ENCODE measurements at regions not wholly inside any gene's neighbourhood (a gene's known extent, or its start where the extent isn't known, plus 50 kb on each side); places are given as distances from the start of the nearest gene placed in this dataset.

DNA sequence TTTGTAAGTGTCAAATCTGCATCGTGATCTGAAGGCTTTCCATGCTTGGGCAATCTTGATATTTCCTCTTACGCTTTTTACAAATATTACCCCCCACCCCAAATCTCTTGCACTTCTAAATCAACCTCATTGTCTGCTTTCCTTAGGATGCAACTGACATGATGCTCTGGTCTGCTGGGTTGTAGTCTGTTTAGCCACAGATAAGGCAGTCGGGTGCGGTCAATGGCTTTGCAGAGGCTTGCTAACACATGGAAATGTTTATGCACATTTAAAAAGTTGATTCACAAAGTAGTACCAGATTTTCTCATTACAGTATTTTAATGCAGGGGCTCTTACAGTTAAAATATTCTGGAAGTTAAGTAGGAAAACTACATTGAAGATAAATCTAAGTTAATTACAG lies 172.5 kb downstream of the BAMBI start:
- Histone ChIP-seq H3K4me3 (no peak overlapping the region), H4K20me1 (ENCODE audit: control insufficient read depth, insufficient read depth) (no peaks in the 10 kb centered on the region), H3K79me2 (ENCODE audit: control insufficient read depth, insufficient read depth, low read length) (no peaks in the 10 kb centered on the region), H3K4me2 (ENCODE audit: control insufficient read depth, insufficient read depth) (no peak overlapping the region), H3K4me1 (ENCODE audit: control insufficient read depth, insufficient read depth, low read length) (no peaks in the 10 kb centered on the region), H3K27me3 (replicated peaks in 1 of 2; ENCODE audit: control insufficient read depth in 2 of 2, insufficient read depth in 2 of 2, low read length in 1 of 2) (no peaks in the 10 kb centered on the region), H3K36me3 (ENCODE audit: control insufficient read depth in 2 of 2, insufficient read depth in 2 of 2, low read length in 1 of 2) (no peaks in the 10 kb centered on the region), H3K9ac (ENCODE audit: control insufficient read depth, insufficient read depth, low read length) (no peak overlapping the region), H3K27ac (ENCODE audit: control insufficient read depth, insufficient read depth) (no peak overlapping the region), H3K9me3 (replicated peaks; ENCODE audit: control insufficient read depth, insufficient read depth, low read length) (no peaks in the 10 kb centered on the region; the same call in 2 of the 3 replicates), H2AFZ (ENCODE audit: control insufficient read depth, low read depth, low read length) (no peak overlapping the region)
- FAIRE-seq: no peak
- ChIA-PET RAD21 (ENCODE audit: unreplicated experiment) (no interaction called here), CTCF (no interaction called here), POLR2A (no interaction called here), SMC1A (ENCODE audit: uncharacterized antibody, unreplicated experiment) (interaction anchor here (1.2 kb wide), 1 partner anchor 25 kb away, joined by 3 read pairs; no protein-coding TSS in a partner anchor)
- TF ChIP-seq HDAC6 (IDR thresholded peaks at IDR 0.05; ENCODE audit: unreplicated experiment) (no peak), HDGF (IDR thresholded peaks at IDR 0.05) (no peak)
- no peak for DNase-seq (ENCODE audit: low read depth, low spot score)
- ATAC-seq: no peak
- WGBS (ENCODE audit: insufficient coverage, insufficient replicate concordance, low lambda C conversion rate, missing lambda C conversion rate): 10% methylated on average over 4 of the region's 4 CpGs
- BruUV-seq (replicated peaks): no TSS peak
- in situ Hi-C loops (cut with MboI) (no loop called here), intact Hi-C loops (cut with micrococcal nuclease; ENCODE audit: unreplicated experiment) (no loop called here)

DNA sequence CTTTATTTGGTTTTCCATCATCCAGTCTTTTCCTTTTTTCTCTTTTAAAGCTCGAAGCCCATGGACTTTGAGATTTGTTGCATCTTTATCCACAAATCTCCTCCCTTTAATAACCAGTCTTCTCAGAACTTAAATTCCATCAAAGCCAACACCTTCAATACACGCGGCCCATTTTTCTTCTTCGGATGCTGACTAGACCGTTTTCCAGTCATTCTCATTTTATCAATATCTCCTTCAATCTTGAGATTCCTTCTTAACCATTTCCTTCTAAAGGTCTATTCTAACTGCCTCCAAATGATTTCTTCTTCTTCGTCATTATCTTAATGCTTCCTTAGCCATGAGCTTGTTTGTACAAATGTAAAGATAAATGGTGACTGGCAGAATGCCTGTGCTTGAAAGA lies 173.5 kb downstream of the BAMBI start:
- Histone ChIP-seq H3K27me3 (replicated peaks in 1 of 2; ENCODE audit: control insufficient read depth in 2 of 2, insufficient read depth in 2 of 2, low read length in 1 of 2) (no peaks in the 10 kb centered on the region), H3K4me3 (no peak overlapping the region), H2AFZ (ENCODE audit: control insufficient read depth, low read depth, low read length) (no peak overlapping the region), H3K9me3 (replicated peaks; ENCODE audit: control insufficient read depth, insufficient read depth, low read length) (no peaks in the 10 kb centered on the region), H3K27ac (ENCODE audit: control insufficient read depth, insufficient read depth) (no peak overlapping the region), H3K4me1 (ENCODE audit: control insufficient read depth, insufficient read depth, low read length) (no peaks in the 10 kb centered on the region), H3K79me2 (ENCODE audit: control insufficient read depth, insufficient read depth, low read length) (no peaks in the 10 kb centered on the region), H3K36me3 (ENCODE audit: control insufficient read depth in 2 of 2, insufficient read depth in 2 of 2, low read length in 1 of 2) (no peaks in the 10 kb centered on the region), H4K20me1 (ENCODE audit: control insufficient read depth, insufficient read depth) (no peaks in the 10 kb centered on the region), H3K9ac (ENCODE audit: control insufficient read depth, insufficient read depth, low read length) (no peak overlapping the region), H3K4me2 (ENCODE audit: control insufficient read depth, insufficient read depth) (no peak overlapping the region)
- ChIA-PET POLR2A (no interaction called here), CTCF (no interaction called here), RAD21 (ENCODE audit: unreplicated experiment) (no interaction called here), SMC1A (ENCODE audit: uncharacterized antibody, unreplicated experiment) (interaction anchor here (1.2 kb wide), 1 partner anchor 24 kb away, joined by 3 read pairs; no protein-coding TSS in a partner anchor)
- intact Hi-C loops (cut with micrococcal nuclease; ENCODE audit: unreplicated experiment): no loop called here
- DNase-seq (ENCODE audit: low read depth, low spot score) (no peak), ATAC-seq (no peak), FAIRE-seq (no peak)
- BruUV-seq (replicated peaks): no TSS peak
- 39% methylated on average over 6 of the region's 6 CpGs for WGBS (ENCODE audit: insufficient coverage, insufficient replicate concordance, low lambda C conversion rate, missing lambda C conversion rate)
- in situ Hi-C loops (cut with MboI): no loop called here
- no peak for TF ChIP-seq EGR1 (IDR thresholded peaks at IDR 0.05; ENCODE audit: borderline replicate concordance in 1 of 2, low read depth in 2 of 2, low read length in 2 of 2)
- no peak for TF ChIP-seq BMI1 (IDR thresholded peaks at IDR 0.05; ENCODE audit: borderline replicate concordance)
- TF ChIP-seq TCF7 (IDR thresholded peaks at IDR 0.05; ENCODE audit: borderline replicate concordance): no peak
- no peak for TF ChIP-seq MEF2A (IDR thresholded peaks at IDR 0.05; ENCODE audit: insufficient read depth, low read depth, low read length)
- TF ChIP-seq, protein P1, sequence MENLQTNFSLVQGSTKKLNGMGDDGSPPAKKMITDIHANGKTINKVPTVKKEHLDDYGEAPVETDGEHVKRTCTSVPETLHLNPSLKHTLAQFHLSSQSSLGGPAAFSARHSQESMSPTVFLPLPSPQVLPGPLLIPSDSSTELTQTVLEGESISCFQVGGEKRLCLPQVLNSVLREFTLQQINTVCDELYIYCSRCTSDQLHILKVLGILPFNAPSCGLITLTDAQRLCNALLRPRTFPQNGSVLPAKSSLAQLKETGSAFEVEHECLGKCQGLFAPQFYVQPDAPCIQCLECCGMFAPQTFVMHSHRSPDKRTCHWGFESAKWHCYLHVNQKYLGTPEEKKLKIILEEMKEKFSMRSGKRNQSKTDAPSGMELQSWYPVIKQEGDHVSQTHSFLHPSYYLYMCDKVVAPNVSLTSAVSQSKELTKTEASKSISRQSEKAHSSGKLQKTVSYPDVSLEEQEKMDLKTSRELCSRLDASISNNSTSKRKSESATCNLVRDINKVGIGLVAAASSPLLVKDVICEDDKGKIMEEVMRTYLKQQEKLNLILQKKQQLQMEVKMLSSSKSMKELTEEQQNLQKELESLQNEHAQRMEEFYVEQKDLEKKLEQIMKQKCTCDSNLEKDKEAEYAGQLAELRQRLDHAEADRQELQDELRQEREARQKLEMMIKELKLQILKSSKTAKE (IDR thresholded peaks at IDR 0.05; ENCODE audit: low read depth, poor library complexity, severe bottlenecking): no peak
- TF ChIP-seq ZSCAN29 (IDR thresholded peaks at IDR 0.05): no peak
- TF ChIP-seq ATF7 (IDR thresholded peaks at IDR 0.05; ENCODE audit: low read depth): no peak
- TF ChIP-seq ZZZ3 (IDR thresholded peaks at IDR 0.05; ENCODE audit: control insufficient read depth, insufficient read length, low read depth): no peak
- TF ChIP-seq SMARCA5 (IDR thresholded peaks at IDR 0.05): no peak
- no peak for TF ChIP-seq HDAC2 (IDR thresholded peaks at IDR 0.05)
- TF ChIP-seq, protein P2, sequence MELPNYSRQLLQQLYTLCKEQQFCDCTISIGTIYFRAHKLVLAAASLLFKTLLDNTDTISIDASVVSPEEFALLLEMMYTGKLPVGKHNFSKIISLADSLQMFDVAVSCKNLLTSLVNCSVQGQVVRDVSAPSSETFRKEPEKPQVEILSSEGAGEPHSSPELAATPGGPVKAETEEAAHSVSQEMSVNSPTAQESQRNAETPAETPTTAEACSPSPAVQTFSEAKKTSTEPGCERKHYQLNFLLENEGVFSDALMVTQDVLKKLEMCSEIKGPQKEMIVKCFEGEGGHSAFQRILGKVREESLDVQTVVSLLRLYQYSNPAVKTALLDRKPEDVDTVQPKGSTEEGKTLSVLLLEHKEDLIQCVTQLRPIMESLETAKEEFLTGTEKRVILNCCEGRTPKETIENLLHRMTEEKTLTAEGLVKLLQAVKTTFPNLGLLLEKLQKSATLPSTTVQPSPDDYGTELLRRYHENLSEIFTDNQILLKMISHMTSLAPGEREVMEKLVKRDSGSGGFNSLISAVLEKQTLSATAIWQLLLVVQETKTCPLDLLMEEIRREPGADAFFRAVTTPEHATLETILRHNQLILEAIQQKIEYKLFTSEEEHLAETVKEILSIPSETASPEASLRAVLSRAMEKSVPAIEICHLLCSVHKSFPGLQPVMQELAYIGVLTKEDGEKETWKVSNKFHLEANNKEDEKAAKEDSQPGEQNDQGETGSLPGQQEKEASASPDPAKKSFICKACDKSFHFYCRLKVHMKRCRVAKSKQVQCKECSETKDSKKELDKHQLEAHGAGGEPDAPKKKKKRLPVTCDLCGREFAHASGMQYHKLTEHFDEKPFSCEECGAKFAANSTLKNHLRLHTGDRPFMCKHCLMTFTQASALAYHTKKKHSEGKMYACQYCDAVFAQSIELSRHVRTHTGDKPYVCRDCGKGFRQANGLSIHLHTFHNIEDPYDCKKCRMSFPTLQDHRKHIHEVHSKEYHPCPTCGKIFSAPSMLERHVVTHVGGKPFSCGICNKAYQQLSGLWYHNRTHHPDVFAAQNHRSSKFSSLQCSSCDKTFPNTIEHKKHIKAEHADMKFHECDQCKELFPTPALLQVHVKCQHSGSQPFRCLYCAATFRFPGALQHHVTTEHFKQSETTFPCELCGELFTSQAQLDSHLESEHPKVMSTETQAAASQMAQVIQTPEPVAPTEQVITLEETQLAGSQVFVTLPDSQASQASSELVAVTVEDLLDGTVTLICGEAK (IDR thresholded peaks at IDR 0.05; ENCODE audit: borderline replicate concordance): no peak
- no peak for TF ChIP-seq TARDBP (IDR thresholded peaks at IDR 0.05; ENCODE audit: borderline replicate concordance)

All from GM12878 (cell line).